DND-41 (cell line): ENCODE measurements at regions not wholly inside any gene's neighbourhood (a gene's known extent, or its start where the extent isn't known, plus 50 kb on each side); places are given as distances from the start of the nearest gene placed in this dataset.

ENCODE experiments used
- ATAC-seq: fragments of 200-7000 bp; cut with Tn5 transposase; 3 replicates; pipeline ENCODE4 v1.9.1; 2021; ENCODE audit warnings: low read depth; ENCODE audit not compliant: insufficient read depth
- DNase-seq: peaks from one replicate; pipeline ENCODE4 v3.0.0-alpha.2; 2020
- H2AFZ ChIP-seq: 2 replicates; pipeline ENCODE4 v1.6.0; 2012; ENCODE audit warnings: low read depth, low read length
- H3K27ac ChIP-seq: 2 replicates; pipeline ENCODE4 v1.5.1; 2012; ENCODE audit warnings: low read length, inconsistent platforms
- H3K27me3 ChIP-seq: fragments of 200-600 bp; sonication (generic); 2 replicates; pipeline ENCODE4 v1.6.0; 2012; ENCODE audit warnings: low read length, mild to moderate bottlenecking, inconsistent platforms; ENCODE audit not compliant: insufficient read depth, poor library complexity
- H3K36me3 ChIP-seq: 2 replicates; pipeline ENCODE4 v1.5.1; 2012; ENCODE audit warnings: low read length, inconsistent platforms; ENCODE audit not compliant: insufficient read depth
- H3K4me1 ChIP-seq: 2 replicates; pipeline ENCODE4 v1.5.1; 2012; ENCODE audit warnings: mild to moderate bottlenecking, low read length; ENCODE audit not compliant: insufficient read depth
- H3K4me2 ChIP-seq: 2 replicates; pipeline ENCODE4 v1.6.0; 2012; ENCODE audit warnings: mild to moderate bottlenecking, moderate library complexity, low read length, inconsistent platforms; ENCODE audit not compliant: insufficient read depth
- H3K4me3 ChIP-seq, 2 experiments: fragments of 200-600 bp in 1 of 2; shearing (Covaris generic) in 1 of 2; 2 replicates each; pipeline ENCODE4 v1.5.1; 2012 to 2016; ENCODE audit warnings: inconsistent platforms in 2 of 2, low read length in 2 of 2, mild to moderate bottlenecking in 2 of 2, low read depth in 1 of 2, moderate library complexity in 1 of 2
- H3K79me2 ChIP-seq: 2 replicates; pipeline ENCODE4 v1.6.0; 2012; ENCODE audit warnings: low read length, inconsistent platforms; ENCODE audit not compliant: insufficient read depth
- H3K9ac ChIP-seq: 2 replicates; pipeline ENCODE4 v1.6.0; 2012; ENCODE audit warnings: low read depth, mild to moderate bottlenecking, inconsistent platforms, low read length, moderate library complexity
- H3K9me3 ChIP-seq: 2 replicates; pipeline ENCODE4 v1.5.1; 2012; ENCODE audit warnings: low read length, moderate library complexity, mild to moderate bottlenecking, inconsistent platforms; ENCODE audit not compliant: insufficient read depth, severe bottlenecking
- H4K20me1 ChIP-seq: 2 replicates; pipeline ENCODE4 v1.6.0; 2012; ENCODE audit warnings: low read length; ENCODE audit not compliant: insufficient read depth
- CTCF ChIP-seq: IDR thresholded peaks from 2 replicates; pipeline ENCODE4 v1.5.1; 2012; ENCODE audit warnings: borderline replicate concordance, low read length, moderate library complexity, mild to moderate bottlenecking; ENCODE audit not compliant: poor library complexity, severe bottlenecking; ENCODE audit errors: extremely low read depth
- EZH2 ChIP-seq: IDR thresholded peaks from 3 replicates; pipeline ENCODE4 v1.6.1; 2012; ENCODE audit warnings: borderline replicate concordance, low read depth, mild to moderate bottlenecking, moderate library complexity, low read length, inconsistent platforms; ENCODE audit not compliant: severe bottlenecking

- Histone ChIP-seq H3K9me3 (no peaks in the 10 kb centered on the region), H3K79me2 (no peaks in the 10 kb centered on the region), H3K27me3 (no peaks in the 10 kb centered on the region), H3K4me1 (peaks cover 26% of the 10 kb centered on the region), H3K36me3 (no peaks in the 10 kb centered on the region), H4K20me1 (no peaks in the 10 kb centered on the region), H3K27ac (no peak overlapping the region), H3K4me3 (no peak overlapping the region), H3K9ac (no peak overlapping the region), H2AFZ (no peak overlapping the region), H3K4me2 (no peak overlapping the region)
- ATAC-seq (no peak), DNase-seq (no peak)
- TF ChIP-seq EZH2, result no peak
- TF ChIP-seq CTCF, result no peak
These were observed 138.4 kb upstream of the TNFAIP3 start for GRCh38 chr6:137728386-137729349.

- Histone ChIP-seq H2AFZ (no peak overlapping the region), H3K27ac (no peak overlapping the region), H3K9ac (no peak overlapping the region), H3K4me3 (no peak overlapping the region), H4K20me1 (no peaks in the 10 kb centered on the region), H3K36me3 (no peaks in the 10 kb centered on the region), H3K4me1 (peaks cover 36% of the 10 kb centered on the region), H3K4me2 (no peak overlapping the region), H3K9me3 (no peaks in the 10 kb centered on the region), H3K79me2 (no peaks in the 10 kb centered on the region), H3K27me3 (no peaks in the 10 kb centered on the region)
- TF ChIP-seq CTCF, result no peak
- TF ChIP-seq EZH2, result no peak
- ATAC-seq, result no peak
- no peak for DNase-seq
These were observed 137.0 kb upstream of the TNFAIP3 start for GRCh38 chr6:137729866-137730629.

- DNase-seq, result no peak
- no peaks in the 10 kb centered on the region for H4K20me1 ChIP-seq
- no peaks in the 10 kb centered on the region for H3K27me3 ChIP-seq
- H3K27ac ChIP-seq, result no peak overlapping the region
- H3K9me3 ChIP-seq, result no peaks in the 10 kb centered on the region
- ATAC-seq, result no peak
- no peaks in the 10 kb centered on the region for H3K79me2 ChIP-seq
- H3K4me1 ChIP-seq, result peaks cover 50% of the 10 kb centered on the region
- H3K36me3 ChIP-seq, result no peaks in the 10 kb centered on the region
- H3K4me2 ChIP-seq, result no peak overlapping the region
- H3K4me3 ChIP-seq, result no peak overlapping the region
- H2AFZ ChIP-seq, result no peak overlapping the region
- H3K9ac ChIP-seq, result no peak overlapping the region
- TF ChIP-seq EZH2 (no peak), CTCF (no peak)
These were observed 135.5 kb upstream of the TNFAIP3 start for GRCh38 chr6:137731600-137731959.
